Neural progenitor cell (in vitro differentiated cells): ENCODE measurements at regions not wholly inside any gene's neighbourhood (a gene's known extent, or its start where the extent isn't known, plus 50 kb on each side); places are given as distances from the start of the nearest gene placed in this dataset.
"Not testable (repeated sequence)": the region's sequence is repeated elsewhere in the genome, so short reads cannot be mapped to it uniquely, and the experiment has no call there.

ENCODE experiments used
- DNase-seq: peaks from one replicate; pipeline ENCODE4 v3.0.0-alpha.2; 2016; ENCODE audit warnings: low spot score
- H2AFZ ChIP-seq: fragments of 200-600 bp; sonication (generic); replicated peaks from 2 replicates; pipeline ENCODE4 v1.6.1; 2016; ENCODE audit warnings: antibody characterized with exemption
- H3F3A ChIP-seq: fragments of 200-600 bp; sonication (generic); 2 replicates; pipeline ENCODE4 v1.6.1; 2016; ENCODE audit warnings: antibody characterized with exemption, low read depth
- H3K27ac ChIP-seq: fragments of 200-600 bp; sonication (generic); 2 replicates; pipeline ENCODE4 v1.5.1; 2016; ENCODE audit warnings: mild to moderate bottlenecking
- H3K27me3 ChIP-seq: fragments of 200-600 bp; sonication (generic); 2 replicates; pipeline ENCODE4 v1.6.1; 2016; ENCODE audit warnings: mild to moderate bottlenecking, moderate library complexity
- H3K36me3 ChIP-seq: fragments of 200-600 bp; sonication (generic); 2 replicates; pipeline ENCODE4 v1.5.1; 2016
- H3K4me1 ChIP-seq: fragments of 200-600 bp; sonication (generic); 2 replicates; pipeline ENCODE4 v1.6.1; 2016; ENCODE audit warnings: mixed run types
- H3K4me2 ChIP-seq: fragments of 200-600 bp; sonication (generic); 2 replicates; pipeline ENCODE4 v1.6.1; 2016
- H3K4me3 ChIP-seq: fragments of 200-600 bp; sonication (generic); 2 replicates; pipeline ENCODE4 v1.5.1; 2016
- H3K79me2 ChIP-seq: fragments of 200-600 bp; sonication (generic); 2 replicates; pipeline ENCODE4 v1.6.1; 2016; ENCODE audit warnings: low read depth
- H3K9ac ChIP-seq: fragments of 200-600 bp; sonication (generic); 2 replicates; pipeline ENCODE4 v1.6.1; 2016
- H3K9me3 ChIP-seq: fragments of 200-600 bp; sonication (generic); 2 replicates; pipeline ENCODE4 v1.5.1; 2016; ENCODE audit warnings: low read depth
- H4K20me1 ChIP-seq: fragments of 200-600 bp; sonication (generic); 2 replicates; pipeline ENCODE4 v1.6.1; 2016; ENCODE audit warnings: low read depth
- H3K27ac Mint-ChIP-seq: 3 replicates; pipeline ENCODE4 v1.8.0; 2021; ENCODE audit warnings: mixed read lengths
- H3K27me3 Mint-ChIP-seq: 2 replicates; pipeline ENCODE4 v1.8.0; 2022; ENCODE audit warnings: low read depth, mild to moderate bottlenecking, inconsistent platforms, moderate library complexity, mixed read lengths; ENCODE audit not compliant: insufficient read depth
- H3K36me3 Mint-ChIP-seq: 3 replicates; pipeline ENCODE4 v1.8.0; 2021; ENCODE audit warnings: mixed read lengths
- H3K4me1 Mint-ChIP-seq: 3 replicates; pipeline ENCODE4 v1.8.0; 2021; ENCODE audit warnings: mixed read lengths
- H3K4me3 Mint-ChIP-seq: 3 replicates; pipeline ENCODE4 v1.8.0; 2021; ENCODE audit warnings: mild to moderate bottlenecking, moderate library complexity, mixed read lengths
- H3K9me3 Mint-ChIP-seq: 3 replicates; pipeline ENCODE4 v1.8.0; 2020; ENCODE audit warnings: mixed read lengths
- CTCF ChIP-seq: fragments of 200-600 bp; sonication (generic); IDR thresholded peaks from 2 replicates; pipeline ENCODE4 v1.5.1; 2017; ENCODE audit warnings: antibody characterized with exemption, mild to moderate bottlenecking
- EZH2 ChIP-seq: fragments of 200-600 bp; sonication (generic); IDR thresholded peaks from 2 replicates; pipeline ENCODE4 v1.6.1; 2017; ENCODE audit warnings: antibody characterized with exemption, mild to moderate bottlenecking, moderate library complexity
- EZH2phosphoT487 ChIP-seq: fragments of 200-600 bp; sonication (generic); IDR thresholded peaks from 2 replicates; pipeline ENCODE4 v1.6.1; 2017; ENCODE audit warnings: antibody characterized with exemption

GRCh38 chr2:37753758-37754157 is 82.3 kb upstream of the CDC42EP3 start:
- H3K27ac ChIP-seq = no peak overlapping the region
- H3K27me3 Mint-ChIP-seq = no peaks in the 10 kb centered on the region
- no peaks in the 10 kb centered on the region for H3K36me3 Mint-ChIP-seq
- H3K9me3 Mint-ChIP-seq = no peaks in the 10 kb centered on the region
- H3K79me2 ChIP-seq = no peaks in the 10 kb centered on the region
- H3K4me1 ChIP-seq = peaks cover 7% of the 10 kb centered on the region
- no peaks in the 10 kb centered on the region for H4K20me1 ChIP-seq
- H3F3A ChIP-seq = no peaks in the 10 kb centered on the region
- H3K4me2 ChIP-seq = no peak overlapping the region
- H2AFZ ChIP-seq = no peak overlapping the region
- DNase-seq = no peak
- H3K36me3 ChIP-seq = no peaks in the 10 kb centered on the region
- H3K4me1 Mint-ChIP-seq = no peaks in the 10 kb centered on the region
- no peak overlapping the region for H3K4me3 Mint-ChIP-seq
- H3K9me3 ChIP-seq = no peaks in the 10 kb centered on the region
- no peaks in the 10 kb centered on the region for H3K27me3 ChIP-seq
- H3K27ac Mint-ChIP-seq = no peak overlapping the region
- TF ChIP-seq EZH2phosphoT487 (no peak), CTCF (no peak), EZH2 (no peak)
- no peak overlapping the region for H3K9ac ChIP-seq
- no peak overlapping the region for H3K4me3 ChIP-seq

- H3K27ac Mint-ChIP-seq = not testable (repeated sequence)
Observed at GRCh38 chr2:37755961-37756559, 84.6 kb upstream of the CDC42EP3 start.

GRCh38 chr2:37757456-37757855 is 86.0 kb upstream of the CDC42EP3 start:
- H3K9me3 ChIP-seq, H3K36me3 Mint-ChIP-seq, H4K20me1 ChIP-seq, H3K4me2 ChIP-seq, H3K4me1 ChIP-seq, H3K4me3 Mint-ChIP-seq, H3K27me3 ChIP-seq, H3K27ac ChIP-seq, H3K4me3 ChIP-seq, H3K27me3 Mint-ChIP-seq, H3K4me1 Mint-ChIP-seq, H3K27ac Mint-ChIP-seq, H2AFZ ChIP-seq, H3K9me3 Mint-ChIP-seq, H3K79me2 ChIP-seq, DNase-seq, H3K9ac ChIP-seq, H3F3A ChIP-seq, H3K36me3 ChIP-seq: not testable (repeated sequence)

More at GRCh38 chr2:37755961-37756559, 84.6 kb upstream of the CDC42EP3 start:
- H4K20me1 ChIP-seq, H3K79me2 ChIP-seq, H2AFZ ChIP-seq, DNase-seq, H3K4me2 ChIP-seq, H3K4me1 ChIP-seq, H3K27me3 ChIP-seq, H3K9me3 Mint-ChIP-seq, H3K27ac ChIP-seq, H3F3A ChIP-seq, H3K36me3 Mint-ChIP-seq, H3K36me3 ChIP-seq, H3K4me1 Mint-ChIP-seq, H3K27me3 Mint-ChIP-seq, H3K4me3 Mint-ChIP-seq, H3K9me3 ChIP-seq, H3K9ac ChIP-seq, H3K4me3 ChIP-seq: not testable (repeated sequence)

- not testable (repeated sequence) for H3K27ac Mint-ChIP-seq, H2AFZ ChIP-seq, H3K36me3 ChIP-seq, H3K79me2 ChIP-seq, H3K4me3 Mint-ChIP-seq, H3K4me3 ChIP-seq, H3K4me1 ChIP-seq, H3K9me3 Mint-ChIP-seq, H3F3A ChIP-seq, H4K20me1 ChIP-seq, H3K36me3 Mint-ChIP-seq, H3K27me3 ChIP-seq, H3K9me3 ChIP-seq, H3K9ac ChIP-seq, H3K4me1 Mint-ChIP-seq, H3K27me3 Mint-ChIP-seq, H3K4me2 ChIP-seq, H3K27ac ChIP-seq
- DNase-seq = peak; percentile 48
- TF ChIP-seq EZH2phosphoT487 = peak; percentile 29
Observed at GRCh38 chr2:37758141-37758601, 86.7 kb upstream of the CDC42EP3 start.

GRCh38 chr2:37759989-37760388 is 88.5 kb upstream of the CDC42EP3 start:
- not testable (repeated sequence) for H2AFZ ChIP-seq, H3K9ac ChIP-seq, H3K36me3 ChIP-seq, H3K9me3 ChIP-seq, H3K27ac ChIP-seq, H3K4me2 ChIP-seq, H3K79me2 ChIP-seq, H3K27me3 Mint-ChIP-seq, H4K20me1 ChIP-seq, H3K27ac Mint-ChIP-seq, H3K27me3 ChIP-seq, H3K9me3 Mint-ChIP-seq, H3K4me1 ChIP-seq, H3K4me3 Mint-ChIP-seq, H3K4me3 ChIP-seq, H3K36me3 Mint-ChIP-seq, DNase-seq, H3F3A ChIP-seq, H3K4me1 Mint-ChIP-seq
